HL-60 (cell line): ENCODE measurements at regions not wholly inside any gene's neighbourhood (a gene's known extent, or its start where the extent isn't known, plus 50 kb on each side); places are given as distances from the start of the nearest gene placed in this dataset.

ENCODE experiments used
- POLR2AphosphoS5 ChIP-seq: IDR thresholded peaks from 2 replicates; pipeline ENCODE4 v1.6.1; 2012; ENCODE audit warnings: low read depth
- REST ChIP-seq: IDR thresholded peaks from 2 replicates; pipeline ENCODE4 v1.6.1; 2012; ENCODE audit warnings: low read depth; ENCODE audit not compliant: insufficient replicate concordance
- TF ChIP-seq, protein P1 (sequence below): IDR thresholded peaks from one replicate; pipeline ENCODE4 v1.5.1; 2011; ENCODE audit warnings: low read length, control low read depth, inconsistent platforms; ENCODE audit not compliant: insufficient read depth

DNA sequence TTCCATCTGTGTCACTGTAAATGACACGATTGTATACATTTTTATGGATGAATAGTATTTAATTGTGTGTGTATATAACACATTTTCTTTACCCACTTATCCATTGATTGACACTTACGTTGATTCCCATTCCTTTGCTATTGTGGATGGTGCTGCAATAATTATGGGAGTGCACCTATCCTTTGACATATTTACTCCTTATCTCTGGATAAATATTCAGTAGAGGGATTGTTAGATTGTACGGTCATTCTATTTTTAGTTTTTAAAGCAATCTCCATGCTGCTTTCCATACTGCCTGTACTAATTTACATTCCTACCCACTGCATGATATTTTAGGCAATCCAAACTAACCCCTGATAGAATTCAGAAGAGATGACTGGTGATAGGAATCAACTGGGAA lies 980.1 kb downstream of the FSTL5 start:
- TF ChIP-seq REST (no peak), POLR2AphosphoS5 (no peak)
- TF ChIP-seq, protein P1, sequence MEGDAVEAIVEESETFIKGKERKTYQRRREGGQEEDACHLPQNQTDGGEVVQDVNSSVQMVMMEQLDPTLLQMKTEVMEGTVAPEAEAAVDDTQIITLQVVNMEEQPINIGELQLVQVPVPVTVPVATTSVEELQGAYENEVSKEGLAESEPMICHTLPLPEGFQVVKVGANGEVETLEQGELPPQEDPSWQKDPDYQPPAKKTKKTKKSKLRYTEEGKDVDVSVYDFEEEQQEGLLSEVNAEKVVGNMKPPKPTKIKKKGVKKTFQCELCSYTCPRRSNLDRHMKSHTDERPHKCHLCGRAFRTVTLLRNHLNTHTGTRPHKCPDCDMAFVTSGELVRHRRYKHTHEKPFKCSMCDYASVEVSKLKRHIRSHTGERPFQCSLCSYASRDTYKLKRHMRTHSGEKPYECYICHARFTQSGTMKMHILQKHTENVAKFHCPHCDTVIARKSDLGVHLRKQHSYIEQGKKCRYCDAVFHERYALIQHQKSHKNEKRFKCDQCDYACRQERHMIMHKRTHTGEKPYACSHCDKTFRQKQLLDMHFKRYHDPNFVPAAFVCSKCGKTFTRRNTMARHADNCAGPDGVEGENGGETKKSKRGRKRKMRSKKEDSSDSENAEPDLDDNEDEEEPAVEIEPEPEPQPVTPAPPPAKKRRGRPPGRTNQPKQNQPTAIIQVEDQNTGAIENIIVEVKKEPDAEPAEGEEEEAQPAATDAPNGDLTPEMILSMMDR, result no peak
